Breast epithelium (tissue), 3 donors: ENCODE measurements at regions not wholly inside any gene's neighbourhood (a gene's known extent, or its start where the extent isn't known, plus 50 kb on each side); places are given as distances from the start of the nearest gene placed in this dataset.

Experiments used
- CTCF ChIP-seq, 3 donors: fragments of 450-650 bp; IDR thresholded peaks; one replicate each; pipeline ENCODE4 v1.5.1; 2016 to 2017; ENCODE audit warnings: antibody characterized with exemption in 3 of 3, mild to moderate bottlenecking in 3 of 3, moderate library complexity in 3 of 3
- POLR2A ChIP-seq: fragments of 450-650 bp; IDR thresholded peaks from one replicate; pipeline ENCODE4 v1.6.1; 2016; ENCODE audit warnings: antibody characterized with exemption, mild to moderate bottlenecking, moderate library complexity
- POLR2AphosphoS5 ChIP-seq, 3 donors: sonication (generic); formaldehyde crosslinking; IDR thresholded peaks; one replicate each; pipeline ENCODE4 v1.6.1; 2017; ENCODE audit warnings: antibody characterized with exemption in 3 of 3

GRCh38 chr9:87333802-87334201 is 163.9 kb upstream of the DAPK1 start:
- no peak for TF ChIP-seq POLR2A
- TF ChIP-seq CTCF (IDR thresholded peaks at IDR 0.05) = no peak
- TF ChIP-seq POLR2AphosphoS5 (IDR thresholded peaks at IDR 0.05) = no peak
